ENCODE measurements at regions not wholly inside any gene's neighbourhood (a gene's known extent, or its start where the extent isn't known, plus 50 kb on each side); places are given as distances from the start of the nearest gene placed in this dataset.

GRCh38 chr15:88365124-88365523 is 102.1 kb downstream of the MRPL46 start:
- TF ChIP-seq CTCF (IDR thresholded peaks at IDR 0.05; ENCODE audit: control insufficient read depth, extremely low read depth, insufficient read depth), result no peak
- no peak overlapping the region for H3K4me3 ChIP-seq (ENCODE audit: low read depth, low read length)

GRCh38 chr15:88348579-88349230 is 92.2 kb upstream of the NTRK3 start:
- TF ChIP-seq CTCF (IDR thresholded peaks at IDR 0.05; ENCODE audit: control insufficient read depth, extremely low read depth, insufficient read depth), result no peak
- no peak overlapping the region for H3K4me3 ChIP-seq (ENCODE audit: low read depth, low read length)
- DNase-seq (ENCODE audit: low read depth), result no peak

More at GRCh38 chr15:88365124-88365523, 102.1 kb downstream of the MRPL46 start:
- no peak for DNase-seq (ENCODE audit: low read depth)

- no peak for DNase-seq (ENCODE audit: low read depth)
- no peak overlapping the region for H3K4me3 ChIP-seq (ENCODE audit: low read depth, low read length)
- no peak for TF ChIP-seq CTCF (IDR thresholded peaks at IDR 0.05; ENCODE audit: control insufficient read depth, extremely low read depth, insufficient read depth)
These were observed 89.4 kb upstream of the NTRK3 start for GRCh38 chr15:88345962-88346361.

GRCh38 chr15:88344786-88345185 is 88.2 kb upstream of the NTRK3 start:
- no peak for TF ChIP-seq CTCF (IDR thresholded peaks at IDR 0.05; ENCODE audit: control insufficient read depth, extremely low read depth, insufficient read depth)
- no peak overlapping the region for H3K4me3 ChIP-seq (ENCODE audit: low read depth, low read length)
- DNase-seq (ENCODE audit: low read depth), result no peak

- no peak for TF ChIP-seq CTCF (IDR thresholded peaks at IDR 0.05; ENCODE audit: control insufficient read depth, extremely low read depth, insufficient read depth)
- no peak overlapping the region for H3K4me3 ChIP-seq (ENCODE audit: low read depth, low read length)
- DNase-seq (ENCODE audit: low read depth), result no peak
These were observed 86.1 kb upstream of the NTRK3 start for GRCh38 chr15:88342666-88343065.

- TF ChIP-seq CTCF (IDR thresholded peaks at IDR 0.05; ENCODE audit: control insufficient read depth, extremely low read depth, insufficient read depth), result no peak
- no peak for DNase-seq (ENCODE audit: low read depth)
- H3K4me3 ChIP-seq (ENCODE audit: low read depth, low read length), result no peak overlapping the region
These were observed 85.1 kb upstream of the NTRK3 start for GRCh38 chr15:88341653-88342052.

GRCh38 chr15:88341006-88341405 is 84.5 kb upstream of the NTRK3 start:
- TF ChIP-seq CTCF (IDR thresholded peaks at IDR 0.05; ENCODE audit: control insufficient read depth, extremely low read depth, insufficient read depth), result no peak
- DNase-seq (ENCODE audit: low read depth), result no peak
- no peak overlapping the region for H3K4me3 ChIP-seq (ENCODE audit: low read depth, low read length)

Data from LNCaP clone FGC (cell line).